Activated T-helper 2 cell treated with anti-CD3 and anti-CD28 coated beads, Interferon-gamma antibody, Interleukin-2, Interleukin-4, amounts not matched to agents 10 μg/mL and 5 μg/mL and 100 μg/mL, durations not matched to agents 14 hours and 24 hours and 36 hours (primary cell): ENCODE measurements at regions not wholly inside any gene's neighbourhood (a gene's known extent, or its start where the extent isn't known, plus 50 kb on each side); places are given as distances from the start of the nearest gene placed in this dataset.

Experiments used
- DNase-seq: peaks from one replicate; pipeline ENCODE4 v3.0.0; 2021; ENCODE audit warnings: low spot score
- H3K27ac Mint-ChIP-seq: one replicate; pipeline ENCODE4 v1.8.0; 2021; ENCODE audit warnings: mixed read lengths
- H3K27me3 Mint-ChIP-seq: one replicate; pipeline ENCODE4 v1.8.0; 2021; ENCODE audit warnings: low read depth, mixed read lengths
- H3K36me3 Mint-ChIP-seq: one replicate; pipeline ENCODE4 v1.8.0; 2021; ENCODE audit warnings: low read depth, mixed read lengths
- H3K4me1 Mint-ChIP-seq: one replicate; pipeline ENCODE4 v1.8.0; 2021; ENCODE audit warnings: low read depth, mixed read lengths
- H3K4me3 Mint-ChIP-seq: one replicate; pipeline ENCODE4 v1.8.0; 2021; ENCODE audit warnings: low read depth, mild to moderate bottlenecking, moderate library complexity, mixed read lengths
- H3K9me3 Mint-ChIP-seq: one replicate; pipeline ENCODE4 v1.8.0; 2021; ENCODE audit warnings: mixed read lengths
- intact Hi-C: fragments of 100-400 bp; cut with micrococcal nuclease; formaldehyde crosslinking; loops from one replicate; pipeline ENCODE4 v1.15.1; 2023

DNA sequence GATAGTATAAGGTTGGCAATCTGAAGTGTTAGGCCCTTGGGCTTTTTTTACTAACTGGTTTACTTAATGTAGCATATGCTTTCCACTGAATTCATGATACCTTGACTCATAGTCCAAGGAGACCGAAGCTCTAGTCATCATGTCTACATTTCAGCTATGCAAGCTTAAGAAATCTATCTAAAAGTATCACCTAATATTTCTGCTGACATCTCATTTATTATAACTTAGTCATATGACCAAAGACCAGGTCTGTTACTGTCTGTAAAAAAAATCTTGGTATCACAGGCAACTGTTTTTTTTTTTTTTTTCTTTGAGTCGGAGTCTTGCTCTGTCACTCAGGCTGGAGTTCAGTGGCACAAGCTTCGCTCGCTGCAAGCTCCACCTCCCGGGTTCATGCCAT is 814.0 kb upstream of the NDST4 start:
- Mint-ChIP-seq H3K27me3 (no peaks in the 10 kb centered on the region), H3K9me3 (no peaks in the 10 kb centered on the region), H3K27ac (no peak overlapping the region), H3K36me3 (no peaks in the 10 kb centered on the region), H3K4me1 (no peaks in the 10 kb centered on the region), H3K4me3 (no peak overlapping the region)
- no peak for DNase-seq
- intact Hi-C loops = no loop called here

DNA sequence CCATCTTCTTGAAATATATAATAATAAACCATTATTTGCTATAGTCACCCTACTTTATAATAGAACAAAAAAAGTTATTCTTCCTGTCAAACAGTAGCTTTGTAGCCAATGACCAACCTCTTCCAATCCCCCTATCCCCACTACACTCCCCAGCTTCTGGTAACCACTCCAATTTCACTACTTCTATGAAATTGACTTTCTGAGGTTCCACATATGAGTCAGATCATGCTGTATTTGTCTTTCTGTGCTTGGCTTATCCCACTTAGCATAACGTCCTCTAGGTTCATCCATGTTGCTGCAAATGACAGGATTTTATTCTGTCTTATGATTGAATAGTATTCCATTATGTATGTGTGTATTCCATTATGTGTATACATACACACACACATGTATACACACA is 809.7 kb upstream of the NDST4 start:
- intact Hi-C loops = no loop called here
- no peaks in the 10 kb centered on the region for H3K9me3 Mint-ChIP-seq
- no peak overlapping the region for H3K4me3 Mint-ChIP-seq
- no peak for DNase-seq
- H3K4me1 Mint-ChIP-seq = no peaks in the 10 kb centered on the region
- no peaks in the 10 kb centered on the region for H3K36me3 Mint-ChIP-seq
- H3K27ac Mint-ChIP-seq = no peak overlapping the region
- H3K27me3 Mint-ChIP-seq = no peaks in the 10 kb centered on the region

DNA sequence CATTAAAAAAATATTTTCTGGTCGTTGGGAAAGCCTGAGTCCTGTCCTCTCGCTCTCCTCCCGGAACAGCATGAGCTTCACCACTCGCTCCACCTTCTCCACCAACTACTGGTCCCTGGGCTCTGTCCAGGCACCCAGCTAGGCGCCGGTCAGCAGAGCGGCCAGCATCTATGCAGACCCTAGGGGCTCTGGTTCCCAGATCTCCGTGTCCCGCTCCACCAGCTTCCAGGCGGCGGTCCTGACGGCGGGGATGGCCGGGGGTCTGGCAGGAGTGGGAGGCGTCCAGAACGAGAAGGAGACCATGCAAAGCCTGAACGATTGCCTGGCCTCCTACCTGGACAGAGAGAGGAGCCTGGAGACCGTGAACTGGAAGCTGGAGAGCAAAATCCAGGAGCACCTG is 807.2 kb upstream of the NDST4 start:
- H3K4me3 Mint-ChIP-seq = no peak overlapping the region
- intact Hi-C loops = no loop called here
- no peaks in the 10 kb centered on the region for H3K9me3 Mint-ChIP-seq
- no peak overlapping the region for H3K27ac Mint-ChIP-seq
- no peak for DNase-seq
- H3K27me3 Mint-ChIP-seq = no peaks in the 10 kb centered on the region
- no peaks in the 10 kb centered on the region for H3K4me1 Mint-ChIP-seq
- H3K36me3 Mint-ChIP-seq = no peaks in the 10 kb centered on the region

DNA sequence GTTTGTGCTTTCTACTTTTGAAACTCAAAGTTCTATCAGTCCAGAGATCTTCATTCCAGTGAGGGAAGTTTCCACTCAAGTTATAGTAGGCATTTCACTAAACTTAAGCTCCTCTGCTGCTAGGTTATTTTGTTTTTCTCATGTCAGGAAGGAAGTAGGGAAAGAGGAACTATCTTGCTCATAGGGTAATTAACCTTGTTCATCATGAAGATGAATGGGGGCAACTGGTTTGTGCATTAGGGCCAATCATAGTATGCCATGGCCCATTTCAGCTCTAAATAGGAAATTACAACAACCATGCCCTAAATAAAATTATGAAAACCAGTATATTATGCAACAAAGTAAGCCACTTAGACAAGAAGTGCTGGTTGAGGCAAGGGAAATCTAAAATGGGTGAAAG is 804.7 kb upstream of the NDST4 start:
- H3K4me1 Mint-ChIP-seq = no peaks in the 10 kb centered on the region
- no peak overlapping the region for H3K4me3 Mint-ChIP-seq
- no peak overlapping the region for H3K27ac Mint-ChIP-seq
- DNase-seq = no peak
- H3K9me3 Mint-ChIP-seq = no peaks in the 10 kb centered on the region
- no peaks in the 10 kb centered on the region for H3K36me3 Mint-ChIP-seq
- no peaks in the 10 kb centered on the region for H3K27me3 Mint-ChIP-seq
- intact Hi-C loops = no loop called here

DNA sequence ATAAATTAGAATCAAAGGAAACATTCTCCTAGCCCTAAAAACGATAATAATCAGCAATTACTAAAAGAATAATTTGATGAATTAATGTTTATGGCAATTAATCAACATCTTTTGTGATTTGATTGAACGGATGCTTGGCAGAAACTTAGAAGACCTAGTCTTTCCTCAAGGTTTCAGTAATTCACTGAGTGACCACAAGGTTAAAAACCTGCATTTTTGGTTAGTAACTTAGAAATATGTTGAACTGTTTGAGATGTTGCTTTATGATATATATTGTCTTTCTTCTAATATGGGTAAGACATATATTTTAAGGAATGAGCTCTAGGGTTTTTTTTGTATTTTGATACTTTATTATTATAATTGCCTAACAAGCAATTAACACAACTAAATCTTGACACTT is 793.0 kb upstream of the NDST4 start:
- Mint-ChIP-seq H3K27ac (no peak overlapping the region), H3K4me3 (no peak overlapping the region)

DNA sequence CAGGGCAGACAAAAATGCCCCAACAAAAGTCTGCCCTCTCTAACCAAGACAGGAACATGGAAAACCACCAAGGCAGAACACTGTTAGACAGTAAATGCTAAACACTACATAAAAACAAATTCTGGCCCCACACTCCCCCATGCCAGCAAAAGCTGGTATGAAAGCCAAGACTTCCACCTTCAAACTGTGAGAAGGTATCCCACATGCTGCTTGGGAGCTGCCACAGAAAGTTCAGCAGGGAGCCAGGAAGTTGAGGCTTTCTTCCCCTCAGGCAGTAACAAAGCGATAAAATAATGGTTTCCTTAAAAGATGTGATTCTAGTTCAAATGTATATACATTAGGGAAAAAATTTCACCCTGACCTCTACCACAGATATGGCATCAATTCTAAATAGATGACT is 770.4 kb upstream of the NDST4 start:
- DNase-seq = no peak
- intact Hi-C loops = no loop called here
- no peak overlapping the region for H3K27ac Mint-ChIP-seq
- no peaks in the 10 kb centered on the region for H3K27me3 Mint-ChIP-seq
- no peaks in the 10 kb centered on the region for H3K36me3 Mint-ChIP-seq
- H3K4me3 Mint-ChIP-seq = no peak overlapping the region
- no peaks in the 10 kb centered on the region for H3K4me1 Mint-ChIP-seq
- no peaks in the 10 kb centered on the region for H3K9me3 Mint-ChIP-seq

More for the DNA sequence above, 793.0 kb upstream of the NDST4 start:
- H3K9me3 Mint-ChIP-seq = no peaks in the 10 kb centered on the region
- DNase-seq = no peak
- intact Hi-C loops = no loop called here
- no peaks in the 10 kb centered on the region for H3K4me1 Mint-ChIP-seq
- H3K36me3 Mint-ChIP-seq = no peaks in the 10 kb centered on the region
- H3K27me3 Mint-ChIP-seq = no peaks in the 10 kb centered on the region

DNA sequence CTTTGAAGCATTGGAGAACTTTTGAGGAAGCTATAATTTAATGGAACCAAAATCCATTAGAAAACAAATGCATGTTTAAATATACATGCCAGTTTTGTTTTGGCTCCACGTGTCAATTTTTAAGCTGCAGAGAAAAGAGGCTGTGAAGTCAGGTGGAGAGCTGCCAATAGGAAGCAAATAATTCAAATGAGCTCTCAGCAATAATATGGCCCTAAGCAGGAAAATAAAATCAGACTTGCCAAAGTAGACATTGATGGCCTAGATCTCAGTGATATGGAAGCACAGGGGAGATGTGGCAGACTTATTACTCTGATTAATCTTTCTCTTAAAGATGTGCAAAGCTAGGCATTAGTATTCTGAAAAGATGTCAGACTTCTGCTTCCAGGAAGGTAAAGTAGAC is 769.8 kb upstream of the NDST4 start:
- Mint-ChIP-seq H3K9me3 (no peaks in the 10 kb centered on the region), H3K27me3 (no peaks in the 10 kb centered on the region), H3K27ac (no peak overlapping the region), H3K4me1 (no peaks in the 10 kb centered on the region), H3K4me3 (no peak overlapping the region), H3K36me3 (no peaks in the 10 kb centered on the region)
- intact Hi-C loops = no loop called here
- no peak for DNase-seq

DNA sequence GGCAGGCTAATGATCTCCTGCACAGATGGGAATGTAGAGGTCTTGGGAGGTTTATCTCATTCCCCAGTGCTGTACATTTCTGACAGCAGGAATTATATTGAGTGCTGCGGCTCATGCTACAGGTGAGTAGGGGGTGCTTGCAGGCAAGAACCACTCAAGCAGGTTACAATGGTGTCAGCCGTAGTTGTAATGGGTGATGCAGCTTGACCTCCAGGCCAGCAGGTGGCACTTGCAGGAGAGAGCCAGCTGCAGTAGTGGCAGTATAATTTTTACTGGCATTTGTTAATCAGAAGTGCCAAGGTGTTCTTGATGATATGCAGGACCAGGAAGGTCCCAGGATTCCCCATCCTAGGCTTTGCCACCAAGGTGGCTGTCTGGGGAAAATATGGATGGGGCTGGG is 759.6 kb upstream of the NDST4 start:
- H3K27ac Mint-ChIP-seq = no peak overlapping the region
- no peaks in the 10 kb centered on the region for H3K4me1 Mint-ChIP-seq
- no peak overlapping the region for H3K4me3 Mint-ChIP-seq
- no peak for DNase-seq
- intact Hi-C loops = no loop called here
- H3K9me3 Mint-ChIP-seq = no peaks in the 10 kb centered on the region
- no peaks in the 10 kb centered on the region for H3K27me3 Mint-ChIP-seq
- no peaks in the 10 kb centered on the region for H3K36me3 Mint-ChIP-seq

DNA sequence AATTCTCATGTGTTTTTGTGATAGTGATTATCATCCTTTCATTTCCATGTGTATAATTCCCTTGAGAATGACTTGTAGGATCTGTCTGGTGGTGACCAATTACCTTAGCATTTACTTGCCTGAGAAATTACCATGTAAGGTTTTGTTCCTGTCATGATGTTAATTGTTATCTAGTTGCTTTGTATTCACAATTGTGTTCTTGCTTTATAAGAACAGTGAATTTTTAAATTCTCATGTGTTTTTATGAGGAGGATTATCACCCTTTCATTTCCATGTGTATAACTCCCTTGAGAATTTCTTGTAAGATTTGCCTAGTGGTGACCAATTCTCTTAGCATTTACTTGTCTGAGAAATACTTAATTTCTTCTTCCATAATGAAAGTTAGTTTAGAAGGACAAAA is 758.2 kb upstream of the NDST4 start:
- intact Hi-C loops = no loop called here
- DNase-seq = no peak
- no peaks in the 10 kb centered on the region for H3K27me3 Mint-ChIP-seq
- H3K4me3 Mint-ChIP-seq = no peak overlapping the region
- no peaks in the 10 kb centered on the region for H3K4me1 Mint-ChIP-seq
- H3K36me3 Mint-ChIP-seq = no peaks in the 10 kb centered on the region
- no peak overlapping the region for H3K27ac Mint-ChIP-seq
- H3K9me3 Mint-ChIP-seq = no peaks in the 10 kb centered on the region

DNA sequence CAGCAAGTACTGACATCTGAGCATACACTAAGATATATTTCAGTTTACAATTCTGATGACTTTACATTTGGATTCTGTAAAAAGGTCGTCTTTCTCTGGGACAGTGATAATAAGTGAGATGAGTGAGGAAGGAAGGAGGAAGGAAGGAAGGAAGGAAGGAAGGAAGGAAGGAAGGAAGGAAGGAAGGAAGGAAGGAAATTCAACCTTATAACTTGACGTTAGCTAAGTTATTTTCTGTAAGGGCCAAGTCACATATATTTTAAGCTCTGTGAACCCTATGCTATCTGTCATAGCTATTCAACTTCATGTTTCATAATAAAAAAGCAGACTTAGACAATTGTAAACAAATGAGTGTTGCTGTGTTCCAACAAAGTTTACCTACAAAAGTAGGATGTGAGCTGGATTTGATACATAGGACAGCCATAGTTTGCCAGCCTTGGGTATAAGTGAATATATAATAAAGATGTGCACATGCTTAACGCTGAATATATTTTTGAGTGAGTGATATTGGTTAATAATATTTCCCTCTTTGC is 753.0 kb upstream of the NDST4 start:
- no peak overlapping the region for H3K27ac Mint-ChIP-seq
- no peaks in the 10 kb centered on the region for H3K27me3 Mint-ChIP-seq
- no peak overlapping the region for H3K4me3 Mint-ChIP-seq

DNA sequence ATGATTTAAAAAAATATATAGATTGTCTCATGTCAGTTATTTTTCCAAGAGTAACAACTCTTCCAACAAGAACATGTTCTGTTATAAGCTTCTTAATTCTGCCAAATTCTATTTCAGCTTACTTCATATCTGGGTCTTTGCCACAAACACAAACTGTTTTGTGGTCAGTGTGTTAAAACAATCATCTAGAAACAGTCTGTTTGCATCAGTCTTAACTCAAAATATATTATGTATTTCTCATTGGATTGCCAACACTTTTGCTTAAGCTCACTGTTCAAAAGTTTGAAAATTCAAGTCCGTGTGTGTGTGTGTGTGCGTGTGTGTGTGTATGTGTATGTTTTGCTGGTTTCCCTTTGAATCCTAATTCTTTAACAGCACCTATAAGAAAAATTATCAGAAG is 752.3 kb upstream of the NDST4 start:
- DNase-seq = no peak
- Mint-ChIP-seq H3K9me3 (no peaks in the 10 kb centered on the region), H3K36me3 (no peaks in the 10 kb centered on the region), H3K27ac (no peak overlapping the region), H3K4me3 (no peak overlapping the region), H3K4me1 (no peaks in the 10 kb centered on the region), H3K27me3 (no peaks in the 10 kb centered on the region)
- intact Hi-C loops = no loop called here

More for the DNA sequence above, 753.0 kb upstream of the NDST4 start:
- DNase-seq = no peak
- Mint-ChIP-seq H3K9me3 (no peaks in the 10 kb centered on the region), H3K4me1 (no peaks in the 10 kb centered on the region), H3K36me3 (no peaks in the 10 kb centered on the region)
- intact Hi-C loops = no loop called here

DNA sequence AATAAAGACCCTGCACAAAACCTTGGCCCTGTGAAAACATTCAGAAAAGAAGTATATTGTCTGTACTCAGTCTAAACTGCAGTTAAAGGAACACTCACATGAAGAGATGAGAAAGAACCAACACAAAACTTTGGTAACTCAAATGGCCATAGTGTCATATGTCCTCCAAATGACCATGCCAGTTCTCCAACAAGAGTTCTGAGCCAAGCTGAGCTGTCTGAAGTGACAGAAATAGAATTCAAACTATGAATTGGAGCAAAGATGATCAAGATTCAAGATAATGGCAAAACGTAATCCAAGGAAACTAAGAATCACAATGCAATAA is 739.3 kb upstream of the NDST4 start:
- Mint-ChIP-seq H3K27ac (no peak overlapping the region), H3K9me3 (no peaks in the 10 kb centered on the region), H3K4me1 (no peaks in the 10 kb centered on the region), H3K4me3 (no peak overlapping the region), H3K36me3 (no peaks in the 10 kb centered on the region), H3K27me3 (no peaks in the 10 kb centered on the region)
- intact Hi-C loops = loop anchor here (5.0 kb wide), 2 partner anchors 620 to 760 kb away; no protein-coding TSS in a partner anchor
- no peak for DNase-seq

DNA sequence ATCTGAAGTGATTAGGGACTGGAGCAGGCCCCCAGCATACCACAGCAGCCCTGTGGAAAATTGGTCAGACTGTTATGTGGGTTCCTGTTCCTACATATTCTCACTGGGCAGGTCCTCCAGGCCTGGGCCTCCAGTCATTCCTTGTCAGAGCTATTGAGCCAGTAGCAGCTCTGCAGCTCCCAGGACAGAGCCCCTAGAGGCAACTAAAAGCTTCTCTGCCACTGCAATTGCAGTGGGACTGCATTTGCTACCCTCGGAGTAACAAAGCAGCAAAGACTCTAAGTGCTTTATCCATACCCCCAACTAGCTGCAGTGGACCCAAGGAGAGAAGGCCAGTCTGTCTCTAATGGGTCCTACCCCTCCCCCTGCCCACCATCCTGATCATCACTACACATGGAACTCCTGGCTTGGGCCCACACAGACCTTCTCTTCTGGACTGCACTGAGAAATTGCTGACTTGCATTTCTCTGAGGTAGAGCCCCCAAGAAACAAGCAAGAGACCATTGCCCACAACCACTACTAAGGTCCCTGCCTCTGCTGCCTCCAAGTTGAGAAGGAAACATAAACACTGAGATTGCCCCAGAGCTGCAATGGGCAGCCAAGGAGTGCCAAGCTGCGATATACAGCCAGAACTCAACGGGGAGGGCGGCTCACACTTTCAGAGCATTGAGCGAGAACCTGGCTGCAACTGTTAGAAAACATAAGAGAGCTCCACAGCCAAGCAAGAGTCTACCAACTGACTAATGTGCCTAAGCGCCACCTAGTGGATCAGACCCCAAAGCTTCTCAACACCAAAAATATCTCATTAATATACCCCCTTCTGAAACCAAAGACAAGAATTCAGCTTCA is 738.7 kb upstream of the NDST4 start:
- Mint-ChIP-seq H3K27ac (no peak overlapping the region), H3K36me3 (no peaks in the 10 kb centered on the region), H3K4me1 (no peaks in the 10 kb centered on the region), H3K4me3 (no peak overlapping the region), H3K9me3 (no peaks in the 10 kb centered on the region), H3K27me3 (no peaks in the 10 kb centered on the region)
- intact Hi-C loops = loop anchor here (5.0 kb wide), 2 partner anchors 620 to 760 kb away; no protein-coding TSS in a partner anchor
- DNase-seq = no peak
